ENCODE measurements at regions not wholly inside any gene's neighbourhood (a gene's known extent, or its start where the extent isn't known, plus 50 kb on each side); places are given as distances from the start of the nearest gene placed in this dataset.

DNA sequence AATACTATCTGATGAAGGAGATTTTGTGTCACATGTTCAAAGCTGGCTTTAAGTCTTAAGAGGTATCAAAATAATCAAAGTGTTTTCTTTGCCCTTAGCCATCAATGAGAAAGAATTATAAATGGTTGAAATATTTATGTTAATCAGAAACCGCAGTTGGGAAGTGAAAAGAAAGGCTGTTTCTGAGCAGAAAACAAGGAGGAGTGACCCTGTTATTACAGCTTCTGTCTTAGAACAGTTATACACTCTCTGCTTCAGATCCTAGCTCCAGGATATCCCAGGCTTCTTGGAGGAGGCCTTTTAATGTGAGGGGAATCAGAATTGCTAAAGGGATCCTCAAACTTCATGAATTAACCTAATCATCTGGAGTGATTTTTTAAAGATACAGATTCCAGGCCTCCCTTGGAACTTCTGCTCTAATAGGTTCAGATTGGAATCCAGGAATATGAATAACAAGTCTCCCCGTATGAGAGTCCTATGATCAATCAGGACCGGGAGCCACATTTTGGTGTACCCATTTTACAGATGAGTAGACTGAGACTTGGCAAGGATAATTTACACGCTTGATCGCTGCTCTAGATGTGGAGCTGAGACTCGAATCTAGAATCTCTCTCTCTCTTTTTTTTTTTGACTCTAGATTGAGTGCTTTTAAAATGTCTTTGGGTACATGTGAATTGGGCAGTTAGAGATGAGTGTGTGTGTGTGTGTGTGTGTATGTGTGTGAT, 50.8 kb upstream of the JAG1 start:
- Histone ChIP-seq H3K9me3 (ENCODE audit: control insufficient read depth in 1 of 2, insufficient read depth in 1 of 2, low read depth in 1 of 2, low read length in 2 of 2) (no peaks in the 10 kb centered on the region), H3K27ac (ENCODE audit: low read depth, low read length) (no peak overlapping the region), H4K20me1 (ENCODE audit: insufficient read depth) (no peaks in the 10 kb centered on the region), H3K4me3 (replicated peaks in 1 of 2; ENCODE audit: low read depth in 1 of 2, low read length in 2 of 2) (no peak overlapping the region), H3K36me3 (ENCODE audit: control insufficient read depth in 1 of 2, insufficient read depth in 2 of 2, low read length in 2 of 2) (no peaks in the 10 kb centered on the region), H3K9ac (ENCODE audit: low read length) (no peak overlapping the region), H2AFZ (ENCODE audit: low read depth, low read length, poor library complexity, severe bottlenecking) (no peak overlapping the region), H3K79me2 (ENCODE audit: insufficient read depth, low read length) (no peaks in the 10 kb centered on the region), H3K4me2 (ENCODE audit: low read length) (no peak overlapping the region), H3K27me3 (ENCODE audit: insufficient read depth, low read length) (no peaks in the 10 kb centered on the region), H3K9me2 (ENCODE audit: insufficient read depth) (no peaks in the 10 kb centered on the region), H3K4me1 (ENCODE audit: control insufficient read depth in 1 of 2, insufficient read depth in 2 of 2, low read length in 2 of 2) (peaks cover 3% of the 10 kb centered on the region in 2 experiments; a peak in 2 of 4 replicates)
- CTCF ChIA-PET: no interaction called here
- POLR2A ChIA-PET: no interaction called here
- TF ChIP-seq JUND (IDR thresholded peaks at IDR 0.05): no peak
- TF ChIP-seq, protein P1, sequence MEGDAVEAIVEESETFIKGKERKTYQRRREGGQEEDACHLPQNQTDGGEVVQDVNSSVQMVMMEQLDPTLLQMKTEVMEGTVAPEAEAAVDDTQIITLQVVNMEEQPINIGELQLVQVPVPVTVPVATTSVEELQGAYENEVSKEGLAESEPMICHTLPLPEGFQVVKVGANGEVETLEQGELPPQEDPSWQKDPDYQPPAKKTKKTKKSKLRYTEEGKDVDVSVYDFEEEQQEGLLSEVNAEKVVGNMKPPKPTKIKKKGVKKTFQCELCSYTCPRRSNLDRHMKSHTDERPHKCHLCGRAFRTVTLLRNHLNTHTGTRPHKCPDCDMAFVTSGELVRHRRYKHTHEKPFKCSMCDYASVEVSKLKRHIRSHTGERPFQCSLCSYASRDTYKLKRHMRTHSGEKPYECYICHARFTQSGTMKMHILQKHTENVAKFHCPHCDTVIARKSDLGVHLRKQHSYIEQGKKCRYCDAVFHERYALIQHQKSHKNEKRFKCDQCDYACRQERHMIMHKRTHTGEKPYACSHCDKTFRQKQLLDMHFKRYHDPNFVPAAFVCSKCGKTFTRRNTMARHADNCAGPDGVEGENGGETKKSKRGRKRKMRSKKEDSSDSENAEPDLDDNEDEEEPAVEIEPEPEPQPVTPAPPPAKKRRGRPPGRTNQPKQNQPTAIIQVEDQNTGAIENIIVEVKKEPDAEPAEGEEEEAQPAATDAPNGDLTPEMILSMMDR (IDR thresholded peaks at IDR 0.05 in 2 of 3, conservative IDR thresholded peaks at IDR 0.05 in 1 of 3; ENCODE audit: borderline replicate concordance in 1 of 3, insufficient read depth in 1 of 3, low read depth in 2 of 3, low read length in 2 of 3): no peak
- no peak for DNase-seq (ENCODE audit: low read depth, low spot score)
- BruUV-seq (replicated peaks): no TSS peak
- RAD21 ChIA-PET (ENCODE audit: low non-redundant PET in 1 of 2, low total read pairs in 2 of 2, uncharacterized antibody in 2 of 2, unreplicated experiment in 2 of 2): no interaction called here
- intact Hi-C loops (cut with micrococcal nuclease): no loop called here
- no peak for ATAC-seq

DNA sequence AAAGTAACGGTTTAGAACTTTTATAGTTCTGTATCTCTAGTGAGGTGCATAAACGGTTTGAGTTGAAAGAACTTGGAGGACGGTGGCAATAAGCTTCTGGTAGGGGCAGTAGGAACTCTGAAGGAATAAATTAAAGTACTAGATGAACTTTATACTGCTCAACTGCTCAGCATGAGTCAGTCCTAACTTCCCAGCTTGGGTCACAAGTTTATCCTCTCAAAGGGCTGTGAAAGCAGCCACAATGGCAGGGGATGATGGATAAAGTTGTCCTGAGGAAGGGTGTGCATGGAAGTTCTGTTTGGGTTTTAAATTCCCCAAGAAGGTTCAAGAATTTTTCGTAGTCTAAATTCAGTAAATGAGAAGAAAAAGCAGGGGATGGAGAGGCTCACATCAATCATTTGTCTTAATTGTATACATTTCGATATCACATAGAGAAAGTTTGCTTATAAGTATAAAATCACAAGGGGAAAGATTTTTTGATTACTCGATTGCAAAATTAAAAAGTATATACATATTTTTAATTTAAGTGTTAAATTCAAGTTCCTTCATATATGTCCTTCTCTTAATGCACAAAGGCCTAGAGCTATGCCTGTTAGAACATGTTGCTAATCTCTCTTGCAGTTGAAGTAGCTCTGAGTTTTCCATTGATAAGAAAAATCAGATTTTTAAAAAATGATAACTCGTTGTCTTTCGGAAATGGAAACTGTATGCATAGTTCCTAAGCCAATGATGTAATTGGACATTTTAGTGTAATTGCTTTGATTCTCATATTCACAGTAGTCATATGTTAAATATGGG, 55.3 kb upstream of the JAG1 start:
- Histone ChIP-seq H4K20me1 (ENCODE audit: insufficient read depth) (no peaks in the 10 kb centered on the region), H3K9me2 (ENCODE audit: insufficient read depth) (no peaks in the 10 kb centered on the region), H3K4me1 (ENCODE audit: control insufficient read depth in 1 of 2, insufficient read depth in 2 of 2, low read length in 2 of 2) (peaks cover 0 to 10% of the 10 kb centered on the region in 2 experiments; a peak in 2 of 4 replicates), H3K4me2 (ENCODE audit: low read length) (no peak overlapping the region), H3K27me3 (ENCODE audit: insufficient read depth, low read length) (no peaks in the 10 kb centered on the region), H3K79me2 (ENCODE audit: insufficient read depth, low read length) (no peaks in the 10 kb centered on the region), H3K36me3 (ENCODE audit: control insufficient read depth in 1 of 2, insufficient read depth in 2 of 2, low read length in 2 of 2) (no peaks in the 10 kb centered on the region), H3K9me3 (ENCODE audit: control insufficient read depth in 1 of 2, insufficient read depth in 1 of 2, low read depth in 1 of 2, low read length in 2 of 2) (no peaks in the 10 kb centered on the region), H2AFZ (ENCODE audit: low read depth, low read length, poor library complexity, severe bottlenecking) (no peak overlapping the region), H3K9ac (ENCODE audit: low read length) (no peak overlapping the region), H3K4me3 (replicated peaks in 1 of 2; ENCODE audit: low read depth in 1 of 2, low read length in 2 of 2) (no peak overlapping the region), H3K27ac (ENCODE audit: low read depth, low read length) (no peak overlapping the region)
- ChIA-PET RAD21 (ENCODE audit: low non-redundant PET in 1 of 2, low total read pairs in 2 of 2, uncharacterized antibody in 2 of 2, unreplicated experiment in 2 of 2) (no interaction called here), POLR2A (no interaction called here), CTCF (no interaction called here)
- intact Hi-C loops (cut with micrococcal nuclease): no loop called here
- BruUV-seq (replicated peaks): no TSS peak
- DNase-seq (ENCODE audit: low read depth, low spot score) (no peak), ATAC-seq (no peak)
- TF ChIP-seq SIN3A (IDR thresholded peaks at IDR 0.05; ENCODE audit: low read depth) (no peak), ZFX (IDR thresholded peaks at IDR 0.05) (no peak), TCF7L2 (IDR thresholded peaks at IDR 0.05; ENCODE audit: borderline replicate concordance, extremely low read depth, insufficient read depth, insufficient read length) (no peak), POLR2AphosphoS5 (IDR thresholded peaks at IDR 0.05; ENCODE audit: low read depth, low read length) (no peak), ELF1 (IDR thresholded peaks at IDR 0.05; ENCODE audit: borderline replicate concordance, low read depth) (no peak)
